ENCODE measurements at regions not wholly inside any gene's neighbourhood (a gene's known extent, or its start where the extent isn't known, plus 50 kb on each side); places are given as distances from the start of the nearest gene placed in this dataset.

DNA sequence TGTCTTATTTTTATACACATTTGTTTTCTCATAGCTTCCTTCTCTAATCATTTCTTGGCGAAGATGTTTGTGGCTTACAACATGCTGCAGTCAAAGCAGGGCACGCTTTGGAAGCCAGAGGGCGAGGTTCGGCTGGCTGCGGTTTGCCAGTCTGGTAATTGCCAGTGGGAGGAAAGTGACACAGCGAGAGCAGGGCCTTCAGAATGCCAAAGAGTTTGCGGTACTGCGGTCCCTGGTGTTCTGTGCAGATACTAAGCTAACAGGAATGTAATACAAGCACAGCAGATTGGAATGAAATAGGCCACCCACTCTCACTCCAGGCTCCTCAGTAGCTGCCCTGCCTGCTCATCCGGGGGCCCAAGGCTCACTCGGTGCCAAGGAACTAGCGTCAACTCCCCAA is 58.7 kb upstream of the TGM3 start:
- TF ChIP-seq POLR2A (IDR thresholded peaks at IDR 0.05), result no peak
- TF ChIP-seq, protein P1, sequence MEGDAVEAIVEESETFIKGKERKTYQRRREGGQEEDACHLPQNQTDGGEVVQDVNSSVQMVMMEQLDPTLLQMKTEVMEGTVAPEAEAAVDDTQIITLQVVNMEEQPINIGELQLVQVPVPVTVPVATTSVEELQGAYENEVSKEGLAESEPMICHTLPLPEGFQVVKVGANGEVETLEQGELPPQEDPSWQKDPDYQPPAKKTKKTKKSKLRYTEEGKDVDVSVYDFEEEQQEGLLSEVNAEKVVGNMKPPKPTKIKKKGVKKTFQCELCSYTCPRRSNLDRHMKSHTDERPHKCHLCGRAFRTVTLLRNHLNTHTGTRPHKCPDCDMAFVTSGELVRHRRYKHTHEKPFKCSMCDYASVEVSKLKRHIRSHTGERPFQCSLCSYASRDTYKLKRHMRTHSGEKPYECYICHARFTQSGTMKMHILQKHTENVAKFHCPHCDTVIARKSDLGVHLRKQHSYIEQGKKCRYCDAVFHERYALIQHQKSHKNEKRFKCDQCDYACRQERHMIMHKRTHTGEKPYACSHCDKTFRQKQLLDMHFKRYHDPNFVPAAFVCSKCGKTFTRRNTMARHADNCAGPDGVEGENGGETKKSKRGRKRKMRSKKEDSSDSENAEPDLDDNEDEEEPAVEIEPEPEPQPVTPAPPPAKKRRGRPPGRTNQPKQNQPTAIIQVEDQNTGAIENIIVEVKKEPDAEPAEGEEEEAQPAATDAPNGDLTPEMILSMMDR (IDR thresholded peaks at IDR 0.05), result peak in 3 of 12 donors; percentile 10 to 29 (median 18)

All from heart left ventricle (tissue), 13 donors.